Upper lobe of right lung (tissue), 1 donor: ENCODE measurements at regions not wholly inside any gene's neighbourhood (a gene's known extent, or its start where the extent isn't known, plus 50 kb on each side); places are given as distances from the start of the nearest gene placed in this dataset.

Source experiments
- ATAC-seq: fragments of 200-7000 bp; cut with Tn5 transposase; one replicate; pipeline ENCODE4 v1.9.1; 2020; ENCODE audit warnings: mild to moderate bottlenecking, moderate library complexity
- DNase-seq: peaks from one replicate; pipeline ENCODE4 v3.0.0-alpha.2; 2020
- H3K27ac ChIP-seq: fragments of 200-600 bp; one replicate; pipeline ENCODE4 v1.8.0; 2022
- H3K27me3 ChIP-seq: fragments of 200-600 bp; one replicate; pipeline ENCODE4 v1.8.0; 2022; ENCODE audit warnings: mild to moderate bottlenecking
- H3K36me3 ChIP-seq: fragments of 200-600 bp; one replicate; pipeline ENCODE4 v1.8.0; 2022
- H3K4me1 ChIP-seq: fragments of 200-600 bp; one replicate; pipeline ENCODE4 v1.8.0; 2022
- H3K4me3 ChIP-seq: fragments of 200-600 bp; one replicate; pipeline ENCODE4 v1.8.0; 2022; ENCODE audit warnings: mild to moderate bottlenecking
- H3K9me3 ChIP-seq: fragments of 200-600 bp; one replicate; pipeline ENCODE4 v1.8.0; 2022
- intact Hi-C: fragments of 100-400 bp; cut with DNase I; formaldehyde crosslinking; loops from one replicate; pipeline ENCODE4 v1.11.0; 2022
- TF ChIP-seq, protein P1 (sequence below): fragments of 200-600 bp; IDR thresholded peaks from one replicate; pipeline ENCODE4 v1.8.0; 2022; ENCODE audit warnings: antibody characterized with exemption
- donor health status: DM: no; HTN: yes; CAD: no; lungs with severe emphysema.

DNA sequence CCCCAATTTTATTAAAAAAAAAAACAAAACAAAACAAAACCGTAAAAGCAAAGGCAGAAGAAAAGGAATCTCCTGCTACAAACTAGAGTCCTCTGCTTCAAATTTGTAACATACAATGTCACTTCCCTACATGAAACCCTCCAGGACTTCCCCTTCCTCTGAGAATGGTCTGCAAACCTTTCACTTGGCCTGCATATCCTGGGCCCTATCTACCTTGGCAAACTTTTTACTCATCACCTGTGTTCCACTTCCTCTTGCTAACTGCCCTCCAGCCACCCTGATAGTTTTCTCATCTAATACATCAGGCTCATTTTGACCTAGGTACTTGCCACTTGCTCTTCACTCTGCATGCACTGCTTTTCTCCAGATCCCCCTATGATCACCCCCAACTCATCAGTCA lies 255.5 kb downstream of the ETAA1 start:
- no peak for ATAC-seq
- DNase-seq, result no peak
- TF ChIP-seq, protein P1, sequence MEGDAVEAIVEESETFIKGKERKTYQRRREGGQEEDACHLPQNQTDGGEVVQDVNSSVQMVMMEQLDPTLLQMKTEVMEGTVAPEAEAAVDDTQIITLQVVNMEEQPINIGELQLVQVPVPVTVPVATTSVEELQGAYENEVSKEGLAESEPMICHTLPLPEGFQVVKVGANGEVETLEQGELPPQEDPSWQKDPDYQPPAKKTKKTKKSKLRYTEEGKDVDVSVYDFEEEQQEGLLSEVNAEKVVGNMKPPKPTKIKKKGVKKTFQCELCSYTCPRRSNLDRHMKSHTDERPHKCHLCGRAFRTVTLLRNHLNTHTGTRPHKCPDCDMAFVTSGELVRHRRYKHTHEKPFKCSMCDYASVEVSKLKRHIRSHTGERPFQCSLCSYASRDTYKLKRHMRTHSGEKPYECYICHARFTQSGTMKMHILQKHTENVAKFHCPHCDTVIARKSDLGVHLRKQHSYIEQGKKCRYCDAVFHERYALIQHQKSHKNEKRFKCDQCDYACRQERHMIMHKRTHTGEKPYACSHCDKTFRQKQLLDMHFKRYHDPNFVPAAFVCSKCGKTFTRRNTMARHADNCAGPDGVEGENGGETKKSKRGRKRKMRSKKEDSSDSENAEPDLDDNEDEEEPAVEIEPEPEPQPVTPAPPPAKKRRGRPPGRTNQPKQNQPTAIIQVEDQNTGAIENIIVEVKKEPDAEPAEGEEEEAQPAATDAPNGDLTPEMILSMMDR, result no peak
- Histone ChIP-seq H3K4me3 (no peak overlapping the region), H3K36me3 (no peaks in the 10 kb centered on the region), H3K27me3 (no peaks in the 10 kb centered on the region), H3K27ac (no peak overlapping the region), H3K4me1 (peaks cover 18% of the 10 kb centered on the region), H3K9me3 (no peaks in the 10 kb centered on the region)
- intact Hi-C loops, result no loop called here

DNA sequence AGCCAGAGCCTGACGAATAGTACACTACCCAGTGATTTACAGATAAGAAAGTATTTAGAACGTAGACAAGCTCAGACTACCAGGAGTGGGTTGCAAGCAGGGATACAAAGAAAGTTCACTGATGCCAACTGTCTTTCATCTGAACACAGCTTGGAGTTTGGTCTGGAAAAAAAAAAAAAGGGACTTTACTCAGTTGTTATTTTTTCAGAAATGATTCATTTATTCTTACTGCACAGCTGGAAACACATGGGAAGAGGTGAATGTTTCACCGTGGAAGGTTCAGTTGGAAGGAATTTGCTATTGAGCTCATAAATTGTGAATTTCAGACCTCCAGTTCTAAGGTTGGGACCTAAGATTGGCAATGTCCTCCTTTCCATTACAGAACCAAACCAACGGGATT lies 259.7 kb downstream of the ETAA1 start:
- H3K4me1 ChIP-seq, result no peaks in the 10 kb centered on the region
- H3K36me3 ChIP-seq, result no peaks in the 10 kb centered on the region
- ATAC-seq, result no peak
- no peak overlapping the region for H3K27ac ChIP-seq
- H3K27me3 ChIP-seq, result no peaks in the 10 kb centered on the region
- intact Hi-C loops, result no loop called here
- H3K9me3 ChIP-seq, result no peaks in the 10 kb centered on the region
- TF ChIP-seq, protein P1, result no peak
- DNase-seq, result no peak
- H3K4me3 ChIP-seq, result no peak overlapping the region

DNA sequence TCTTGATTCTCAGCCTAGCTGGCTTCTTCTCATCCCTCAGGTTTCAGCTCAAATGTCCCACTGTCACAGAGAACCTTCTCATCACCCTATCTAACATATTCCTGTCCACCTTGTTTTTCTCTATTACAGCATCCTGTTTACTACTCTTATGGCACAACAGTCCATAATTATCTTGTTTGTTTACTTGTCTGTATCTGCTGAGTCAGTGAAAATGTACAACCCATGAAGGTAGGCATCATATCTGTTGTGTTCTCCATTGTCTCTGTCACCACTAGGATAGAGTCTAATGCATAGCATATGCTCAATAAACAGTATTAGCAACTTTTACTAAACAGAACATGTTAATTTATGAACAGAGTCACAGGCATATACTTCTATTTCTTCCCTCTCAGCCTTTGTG lies 261.7 kb downstream of the ETAA1 start:
- DNase-seq (no peak), ATAC-seq (no peak)
- no peak overlapping the region for H3K4me3 ChIP-seq
- H3K4me1 ChIP-seq, result no peaks in the 10 kb centered on the region
- H3K27me3 ChIP-seq, result no peaks in the 10 kb centered on the region
- TF ChIP-seq, protein P1, result no peak
- no peaks in the 10 kb centered on the region for H3K36me3 ChIP-seq
- H3K9me3 ChIP-seq, result no peaks in the 10 kb centered on the region
- intact Hi-C loops, result no loop called here
- no peak overlapping the region for H3K27ac ChIP-seq

DNA sequence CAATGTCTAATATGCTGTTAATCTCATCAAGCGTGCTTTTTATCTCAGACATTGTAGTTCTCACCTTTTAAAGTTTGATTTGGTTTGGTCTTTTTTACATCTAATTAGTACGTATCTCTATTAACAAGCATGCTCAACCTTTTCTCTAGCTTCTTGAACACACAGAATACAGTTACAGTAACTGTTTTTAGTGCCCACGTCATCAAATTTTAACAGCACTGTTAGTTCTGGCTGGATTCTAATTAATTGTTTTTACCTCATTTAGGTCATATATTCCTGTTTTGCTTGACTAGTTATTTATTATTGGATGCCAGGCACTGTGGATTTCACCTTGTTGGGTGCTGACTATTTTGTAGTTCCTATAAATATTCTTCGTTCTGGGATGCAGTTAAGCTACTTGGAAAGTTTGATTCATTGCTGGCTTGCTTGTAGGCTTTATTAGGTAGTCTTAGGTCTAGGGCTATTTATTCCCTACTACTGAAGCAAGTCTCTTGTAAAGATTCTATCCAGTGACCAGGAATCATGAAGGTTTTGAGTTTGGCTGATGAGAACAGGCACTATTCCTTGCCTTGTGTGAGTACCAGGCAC lies 263.0 kb downstream of the ETAA1 start:
- DNase-seq (no peak), ATAC-seq (no peak)
- intact Hi-C loops, result no loop called here
- Histone ChIP-seq H3K9me3 (no peaks in the 10 kb centered on the region), H3K4me1 (no peaks in the 10 kb centered on the region), H3K27me3 (no peaks in the 10 kb centered on the region), H3K4me3 (no peak overlapping the region), H3K36me3 (no peaks in the 10 kb centered on the region), H3K27ac (no peak overlapping the region)
- TF ChIP-seq, protein P1, result no peak

DNA sequence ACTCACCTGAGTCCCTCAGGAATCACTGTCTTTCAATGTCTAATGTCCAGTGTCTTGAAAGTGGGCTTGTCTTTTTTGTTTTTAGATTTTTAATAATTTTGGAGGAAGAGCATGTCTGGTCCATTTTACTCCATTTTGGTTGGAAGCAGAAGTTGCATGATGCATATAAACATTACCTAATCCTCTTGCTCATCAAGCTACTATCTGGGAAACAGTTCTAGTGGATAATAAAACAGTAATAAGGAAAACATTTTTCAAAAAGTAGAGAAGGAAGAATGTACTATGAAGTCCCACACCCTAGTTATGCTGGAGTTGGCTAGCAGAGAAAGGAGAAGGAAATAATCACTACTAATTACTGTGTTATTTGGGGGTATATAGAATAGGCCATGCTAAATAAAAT lies 263.7 kb downstream of the ETAA1 start:
- TF ChIP-seq, protein P1, result no peak
- ATAC-seq, result no peak

DNA sequence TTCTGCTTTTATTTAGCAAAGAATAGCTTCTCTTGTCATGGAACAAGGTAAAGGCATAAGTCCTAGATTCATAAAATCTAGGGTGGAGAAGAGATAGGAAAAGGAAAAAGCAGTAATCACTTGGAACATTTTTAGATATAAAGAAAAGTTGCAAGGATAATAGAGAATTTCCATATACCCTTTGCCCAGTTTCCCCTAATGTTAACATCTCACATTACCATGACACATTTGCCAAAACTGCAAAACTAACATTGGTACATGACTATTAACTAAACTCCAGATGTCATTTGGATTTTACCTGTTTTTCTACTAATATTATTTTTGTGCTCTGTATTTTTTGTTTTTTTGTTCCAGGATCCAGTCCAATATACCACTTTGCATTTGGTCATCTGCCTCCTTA lies 265.1 kb downstream of the ETAA1 start:
- H3K4me3 ChIP-seq, result no peak overlapping the region
- DNase-seq (no peak), ATAC-seq (no peak)
- intact Hi-C loops, result no loop called here
- H3K4me1 ChIP-seq, result no peaks in the 10 kb centered on the region
- TF ChIP-seq, protein P1, result no peak
- H3K9me3 ChIP-seq, result no peaks in the 10 kb centered on the region
- H3K36me3 ChIP-seq, result no peaks in the 10 kb centered on the region
- H3K27me3 ChIP-seq, result no peaks in the 10 kb centered on the region
- H3K27ac ChIP-seq, result no peak overlapping the region

More for the DNA sequence above, 263.7 kb downstream of the ETAA1 start:
- no peaks in the 10 kb centered on the region for H3K9me3 ChIP-seq
- intact Hi-C loops, result no loop called here
- DNase-seq, result no peak
- H3K27ac ChIP-seq, result no peak overlapping the region
- no peaks in the 10 kb centered on the region for H3K4me1 ChIP-seq
- H3K27me3 ChIP-seq, result no peaks in the 10 kb centered on the region
- H3K4me3 ChIP-seq, result no peak overlapping the region
- no peaks in the 10 kb centered on the region for H3K36me3 ChIP-seq
